DND-41 (cell line): ENCODE measurements at regions not wholly inside any gene's neighbourhood (a gene's known extent, or its start where the extent isn't known, plus 50 kb on each side); places are given as distances from the start of the nearest gene placed in this dataset.

Source experiments
- EZH2 ChIP-seq: IDR thresholded peaks from 3 replicates; pipeline ENCODE4 v1.6.1; 2012; ENCODE audit warnings: borderline replicate concordance, low read depth, mild to moderate bottlenecking, moderate library complexity, low read length, inconsistent platforms; ENCODE audit not compliant: severe bottlenecking
- TF ChIP-seq, protein P1 (sequence below): IDR thresholded peaks from 2 replicates; pipeline ENCODE4 v1.5.1; 2012; ENCODE audit warnings: borderline replicate concordance, low read length, moderate library complexity, mild to moderate bottlenecking; ENCODE audit not compliant: poor library complexity, severe bottlenecking; ENCODE audit errors: extremely low read depth

DNA sequence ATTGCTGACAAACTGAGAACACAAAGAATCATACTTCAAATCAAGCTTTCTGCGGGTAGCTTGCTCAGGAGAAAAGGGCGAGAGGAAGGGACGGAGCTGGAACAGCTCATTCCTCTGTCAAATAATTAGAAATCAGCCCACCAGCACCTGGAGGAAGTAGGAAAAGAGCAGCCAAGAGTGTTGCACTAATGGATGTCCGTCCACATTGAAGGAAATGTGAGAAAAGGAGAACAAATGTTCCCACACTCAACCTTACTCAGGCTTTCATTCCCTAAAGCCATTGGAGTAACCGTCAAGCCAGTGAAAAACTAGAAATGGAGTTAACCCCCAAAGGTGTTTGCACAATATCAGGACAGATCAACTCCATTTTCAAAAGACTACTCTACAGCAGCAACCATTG is 233.0 kb upstream of the PRKD1 start:
- TF ChIP-seq, protein P1, sequence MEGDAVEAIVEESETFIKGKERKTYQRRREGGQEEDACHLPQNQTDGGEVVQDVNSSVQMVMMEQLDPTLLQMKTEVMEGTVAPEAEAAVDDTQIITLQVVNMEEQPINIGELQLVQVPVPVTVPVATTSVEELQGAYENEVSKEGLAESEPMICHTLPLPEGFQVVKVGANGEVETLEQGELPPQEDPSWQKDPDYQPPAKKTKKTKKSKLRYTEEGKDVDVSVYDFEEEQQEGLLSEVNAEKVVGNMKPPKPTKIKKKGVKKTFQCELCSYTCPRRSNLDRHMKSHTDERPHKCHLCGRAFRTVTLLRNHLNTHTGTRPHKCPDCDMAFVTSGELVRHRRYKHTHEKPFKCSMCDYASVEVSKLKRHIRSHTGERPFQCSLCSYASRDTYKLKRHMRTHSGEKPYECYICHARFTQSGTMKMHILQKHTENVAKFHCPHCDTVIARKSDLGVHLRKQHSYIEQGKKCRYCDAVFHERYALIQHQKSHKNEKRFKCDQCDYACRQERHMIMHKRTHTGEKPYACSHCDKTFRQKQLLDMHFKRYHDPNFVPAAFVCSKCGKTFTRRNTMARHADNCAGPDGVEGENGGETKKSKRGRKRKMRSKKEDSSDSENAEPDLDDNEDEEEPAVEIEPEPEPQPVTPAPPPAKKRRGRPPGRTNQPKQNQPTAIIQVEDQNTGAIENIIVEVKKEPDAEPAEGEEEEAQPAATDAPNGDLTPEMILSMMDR, result no peak
- TF ChIP-seq EZH2, result no peak
